HG03159 (cell line): ENCODE measurements at regions not wholly inside any gene's neighbourhood (a gene's known extent, or its start where the extent isn't known, plus 50 kb on each side); places are given as distances from the start of the nearest gene placed in this dataset.

ENCODE experiments used
- ATAC-seq: cut with Tn5 transposase; IDR thresholded peaks from one replicate; pipeline ENCODE4 v1.9.1; 2021; ENCODE audit warnings: mild to moderate bottlenecking, moderate library complexity; ENCODE audit not compliant: unreplicated experiment

GRCh38 chr12:87689196-87689595 is 340.0 kb downstream of the C12orf50 start:
- no peak for ATAC-seq

- ATAC-seq = no peak
Observed at GRCh38 chr12:87687362-87687761, 341.8 kb downstream of the C12orf50 start.

GRCh38 chr12:87685696-87686095 is 343.5 kb downstream of the C12orf50 start:
- no peak for ATAC-seq

- ATAC-seq = no peak
Observed at GRCh38 chr12:87679251-87679650, 349.9 kb downstream of the C12orf50 start.

GRCh38 chr12:87678453-87678852 is 350.7 kb downstream of the C12orf50 start:
- no peak for ATAC-seq

GRCh38 chr12:87676731-87677130 is 352.5 kb downstream of the C12orf50 start:
- ATAC-seq = no peak

GRCh38 chr12:87671757-87672156 is 357.4 kb downstream of the C12orf50 start:
- no peak for ATAC-seq

GRCh38 chr12:87670448-87670847 is 358.8 kb downstream of the C12orf50 start:
- ATAC-seq = no peak

- no peak for ATAC-seq
Observed at GRCh38 chr12:87667378-87667777, 361.8 kb downstream of the C12orf50 start.

- ATAC-seq = peak; percentile 89
Observed at GRCh38 chr12:87661786-87662377, 367.3 kb downstream of the C12orf50 start.

- no peak for ATAC-seq
Observed at GRCh38 chr12:87660987-87661774, 368.0 kb downstream of the C12orf50 start.

- no peak for ATAC-seq
Observed at GRCh38 chr12:87660291-87660690, 368.9 kb downstream of the C12orf50 start.

GRCh38 chr12:87656311-87656710 is 372.9 kb downstream of the C12orf50 start:
- ATAC-seq = no peak

GRCh38 chr12:87651670-87652425 is 377.4 kb downstream of the C12orf50 start:
- no peak for ATAC-seq

- no peak for ATAC-seq
Observed at GRCh38 chr12:87642245-87642644, 387.0 kb downstream of the C12orf50 start.

GRCh38 chr12:87618199-87618598 is 411.0 kb downstream of the C12orf50 start:
- ATAC-seq = no peak

- no peak for ATAC-seq
Observed at GRCh38 chr12:87612996-87613395, 416.2 kb downstream of the C12orf50 start.

- no peak for ATAC-seq
Observed at GRCh38 chr12:87608321-87608720, 420.9 kb downstream of the C12orf50 start.

- no peak for ATAC-seq
Observed at GRCh38 chr12:87603727-87604126, 425.5 kb downstream of the C12orf50 start.

- no peak for ATAC-seq
Observed at GRCh38 chr12:87599459-87599858, 429.7 kb downstream of the C12orf50 start.

- no peak for ATAC-seq
Observed at GRCh38 chr12:87597114-87597513, 432.1 kb downstream of the C12orf50 start.

GRCh38 chr12:87596636-87597035 is 432.6 kb downstream of the C12orf50 start:
- ATAC-seq = no peak
